GM19043 (cell line): ENCODE measurements at regions not wholly inside any gene's neighbourhood (a gene's known extent, or its start where the extent isn't known, plus 50 kb on each side); places are given as distances from the start of the nearest gene placed in this dataset.
"Not testable (repeated sequence)": the region's sequence is repeated elsewhere in the genome, so short reads cannot be mapped to it uniquely, and the experiment has no call there.

Experiments
- ATAC-seq: cut with Tn5 transposase; IDR thresholded peaks from one replicate; pipeline ENCODE4 v1.9.1; 2021; ENCODE audit warnings: low read depth; ENCODE audit not compliant: unreplicated experiment

- no peak for ATAC-seq
Measured at GRCh38 chr12:46477541-46477940, 105.0 kb upstream of the SLC38A2 start.

GRCh38 chr12:46475972-46476645 lies 103.5 kb upstream of the SLC38A2 start:
- ATAC-seq = no peak

- ATAC-seq = not testable (repeated sequence)
Measured at GRCh38 chr12:46474385-46474784, 101.8 kb upstream of the SLC38A2 start.

- peak; percentile 83 for ATAC-seq
Measured at GRCh38 chr12:46473634-46474329, 101.2 kb upstream of the SLC38A2 start.

GRCh38 chr12:46472893-46473633 lies 100.5 kb upstream of the SLC38A2 start:
- ATAC-seq = no peak

- no peak for ATAC-seq
Measured at GRCh38 chr12:46472144-46472705, 99.7 kb upstream of the SLC38A2 start.

- no peak for ATAC-seq
Measured at GRCh38 chr12:46471404-46471803, 98.8 kb upstream of the SLC38A2 start.

- ATAC-seq = no peak
Measured at GRCh38 chr12:46470975-46471374, 98.4 kb upstream of the SLC38A2 start.

- peak; percentile 47 for ATAC-seq
Measured at GRCh38 chr12:46470036-46470627, 97.6 kb upstream of the SLC38A2 start.

- no peak for ATAC-seq
Measured at GRCh38 chr12:46468813-46469212, 96.2 kb upstream of the SLC38A2 start.

- no peak for ATAC-seq
Measured at GRCh38 chr12:46468160-46468559, 95.6 kb upstream of the SLC38A2 start.

- ATAC-seq = no peak
Measured at GRCh38 chr12:46465307-46465706, 92.7 kb upstream of the SLC38A2 start.

GRCh38 chr12:46464863-46465262 lies 92.3 kb upstream of the SLC38A2 start:
- ATAC-seq = no peak

GRCh38 chr12:46462641-46463355 lies 90.2 kb upstream of the SLC38A2 start:
- ATAC-seq = no peak

GRCh38 chr12:46461907-46462640 lies 89.5 kb upstream of the SLC38A2 start:
- ATAC-seq = no peak

GRCh38 chr12:46461459-46461858 lies 88.9 kb upstream of the SLC38A2 start:
- no peak for ATAC-seq

GRCh38 chr12:46460682-46461210 lies 88.2 kb upstream of the SLC38A2 start:
- no peak for ATAC-seq

- ATAC-seq = no peak
Measured at GRCh38 chr12:46459861-46460545, 87.4 kb upstream of the SLC38A2 start.

GRCh38 chr12:46459111-46459510 lies 86.5 kb upstream of the SLC38A2 start:
- no peak for ATAC-seq
